ENCODE measurements at regions not wholly inside any gene's neighbourhood (a gene's known extent, or its start where the extent isn't known, plus 50 kb on each side); places are given as distances from the start of the nearest gene placed in this dataset.
"Not testable (repeated sequence)": the region's sequence is repeated elsewhere in the genome, so short reads cannot be mapped to it uniquely, and the experiment has no call there.

- Mint-ChIP-seq H3K27ac (no peak overlapping the region), H3K9me3 (no peaks in the 10 kb centered on the region), H3K4me3 (no peak overlapping the region), H3K27me3 (peaks cover 0 to 2% of the 10 kb centered on the region in 2 donors), H3K36me3 (no peaks in the 10 kb centered on the region), H3K4me1 (no peaks in the 10 kb centered on the region)
- Histone ChIP-seq H3K9me3 (no peaks in the 10 kb centered on the region), H3K27ac (ENCODE audit: low read length) (no peak overlapping the region), H3K4me1 (ENCODE audit: control insufficient read depth in 1 of 2, extremely low read depth in 1 of 2, insufficient read depth in 2 of 2, low read length in 2 of 2) (no peaks in the 10 kb centered on the region), H3K4me3 (ENCODE audit: control insufficient read depth in 1 of 2, extremely low read depth in 1 of 2, low read length in 1 of 2) (no peak overlapping the region), H3K36me3 (ENCODE audit: control insufficient read depth in 2 of 2, extremely low read depth in 1 of 2, insufficient read depth in 1 of 2, low read length in 1 of 2) (no peaks in the 10 kb centered on the region), H3K27me3 (replicated peaks in 1 of 2; ENCODE audit: control insufficient read depth in 2 of 2, extremely low read depth in 1 of 2, insufficient read depth in 2 of 2, low read length in 1 of 2) (no peaks in the 10 kb centered on the region)
- 57% methylated on average over 3 of the region's 4 CpGs for WGBS (ENCODE audit: insufficient coverage)
- ChIA-PET POLR2A (no interaction called here), CTCF (no interaction called here)
- DNase-seq = no peak
- no peak for ATAC-seq (replicated peaks in 1 of 4)
Observed at GRCh38 chr12:114163771-114164170, 197.6 kb upstream of the RBM19 start.

- H3K27me3 Mint-ChIP-seq = peaks cover 0 to 2% of the 10 kb centered on the region in 2 donors
- H3K4me3 ChIP-seq (ENCODE audit: control insufficient read depth in 1 of 2, extremely low read depth in 1 of 2, low read length in 1 of 2) = no peak overlapping the region
- no peaks in the 10 kb centered on the region for H3K36me3 ChIP-seq (ENCODE audit: control insufficient read depth in 2 of 2, extremely low read depth in 1 of 2, insufficient read depth in 1 of 2, low read length in 1 of 2)
- H3K4me1 ChIP-seq (ENCODE audit: control insufficient read depth in 1 of 2, extremely low read depth in 1 of 2, insufficient read depth in 2 of 2, low read length in 2 of 2) = no peaks in the 10 kb centered on the region
- ChIA-PET POLR2A (no interaction called here), CTCF (no interaction called here)
- H3K27ac Mint-ChIP-seq = no peak overlapping the region
- no peaks in the 10 kb centered on the region for H3K9me3 Mint-ChIP-seq
- H3K36me3 Mint-ChIP-seq = no peaks in the 10 kb centered on the region
- DNase-seq (no peak), ATAC-seq (replicated peaks in 1 of 4) (no peak)
- H3K27ac ChIP-seq (ENCODE audit: low read length) = no peak overlapping the region
- H3K4me3 Mint-ChIP-seq = no peak overlapping the region
- no peaks in the 10 kb centered on the region for H3K4me1 Mint-ChIP-seq
- no peaks in the 10 kb centered on the region for H3K27me3 ChIP-seq (replicated peaks in 1 of 2; ENCODE audit: control insufficient read depth in 2 of 2, extremely low read depth in 1 of 2, insufficient read depth in 2 of 2, low read length in 1 of 2)
- WGBS (ENCODE audit: insufficient coverage) = 71% methylated on average over 3 of the region's 3 CpGs
- H3K9me3 ChIP-seq = no peaks in the 10 kb centered on the region
Observed at GRCh38 chr12:114160445-114160844, 194.3 kb upstream of the RBM19 start.

GRCh38 chr12:114152890-114153289 is 186.8 kb upstream of the RBM19 start:
- no peak overlapping the region for H3K4me3 ChIP-seq (ENCODE audit: control insufficient read depth in 1 of 2, extremely low read depth in 1 of 2, low read length in 1 of 2)
- no peaks in the 10 kb centered on the region for H3K9me3 ChIP-seq
- H3K4me3 Mint-ChIP-seq = no peak overlapping the region
- no peak overlapping the region for H3K27ac ChIP-seq (ENCODE audit: low read length)
- no peak for DNase-seq
- H3K27me3 ChIP-seq (replicated peaks in 1 of 2; ENCODE audit: control insufficient read depth in 2 of 2, extremely low read depth in 1 of 2, insufficient read depth in 2 of 2, low read length in 1 of 2) = no peaks in the 10 kb centered on the region
- CTCF ChIA-PET = no interaction called here
- H3K4me1 ChIP-seq (ENCODE audit: control insufficient read depth in 1 of 2, extremely low read depth in 1 of 2, insufficient read depth in 2 of 2, low read length in 2 of 2) = no peaks in the 10 kb centered on the region
- 50% methylated on average over 2 of the region's 4 CpGs for WGBS (ENCODE audit: insufficient coverage)
- H3K36me3 ChIP-seq (ENCODE audit: control insufficient read depth in 2 of 2, extremely low read depth in 1 of 2, insufficient read depth in 1 of 2, low read length in 1 of 2) = no peaks in the 10 kb centered on the region
- ATAC-seq (replicated peaks in 1 of 4) = no peak
- H3K36me3 Mint-ChIP-seq = no peaks in the 10 kb centered on the region
- no peak overlapping the region for H3K27ac Mint-ChIP-seq
- peaks cover 0 to 5% of the 10 kb centered on the region in 2 donors for H3K27me3 Mint-ChIP-seq
- POLR2A ChIA-PET = no interaction called here
- H3K9me3 Mint-ChIP-seq = peaks cover 0 to 3% (median 0%) of the 10 kb centered on the region in 3 donors
- H3K4me1 Mint-ChIP-seq = no peaks in the 10 kb centered on the region

- H3K9me3 Mint-ChIP-seq = peaks cover 0 to 3% (median 0%) of the 10 kb centered on the region in 3 donors
- no peaks in the 10 kb centered on the region for H3K4me1 Mint-ChIP-seq
- H3K27me3 Mint-ChIP-seq = peaks cover 0 to 8% of the 10 kb centered on the region in 2 donors
- Histone ChIP-seq H3K27me3 (replicated peaks in 1 of 2; ENCODE audit: control insufficient read depth in 2 of 2, extremely low read depth in 1 of 2, insufficient read depth in 2 of 2, low read length in 1 of 2) (no peaks in the 10 kb centered on the region), H3K9me3 (no peaks in the 10 kb centered on the region), H3K4me1 (ENCODE audit: control insufficient read depth in 1 of 2, extremely low read depth in 1 of 2, insufficient read depth in 2 of 2, low read length in 2 of 2) (no peaks in the 10 kb centered on the region), H3K4me3 (ENCODE audit: control insufficient read depth in 1 of 2, extremely low read depth in 1 of 2, low read length in 1 of 2) (no peak overlapping the region), H3K36me3 (ENCODE audit: control insufficient read depth in 2 of 2, extremely low read depth in 1 of 2, insufficient read depth in 1 of 2, low read length in 1 of 2) (no peaks in the 10 kb centered on the region), H3K27ac (ENCODE audit: low read length) (no peak overlapping the region)
- no peak overlapping the region for H3K27ac Mint-ChIP-seq
- no CpG with 5 or more reads among the region's 1 CpG for WGBS (ENCODE audit: insufficient coverage)
- DNase-seq = no peak
- ChIA-PET POLR2A (no interaction called here), CTCF (no interaction called here)
- H3K36me3 Mint-ChIP-seq = no peaks in the 10 kb centered on the region
- no peak for ATAC-seq (replicated peaks in 1 of 4)
- H3K4me3 Mint-ChIP-seq = no peak overlapping the region
Observed at GRCh38 chr12:114152066-114152465, 185.9 kb upstream of the RBM19 start.

- H3K9me3 ChIP-seq; H3K4me1 ChIP-seq (ENCODE audit: control insufficient read depth in 1 of 2, extremely low read depth in 1 of 2, insufficient read depth in 2 of 2, low read length in 2 of 2); H3K4me3 ChIP-seq (ENCODE audit: control insufficient read depth in 1 of 2, extremely low read depth in 1 of 2, low read length in 1 of 2); ATAC-seq (replicated peaks in 1 of 4); H3K27me3 Mint-ChIP-seq; H3K27me3 ChIP-seq (replicated peaks in 1 of 2; ENCODE audit: control insufficient read depth in 2 of 2, extremely low read depth in 1 of 2, insufficient read depth in 2 of 2, low read length in 1 of 2); H3K4me3 Mint-ChIP-seq; DNase-seq; CTCF ChIA-PET; H3K9me3 Mint-ChIP-seq; H3K27ac ChIP-seq (ENCODE audit: low read length); H3K27ac Mint-ChIP-seq; POLR2A ChIA-PET; H3K4me1 Mint-ChIP-seq; H3K36me3 Mint-ChIP-seq; H3K36me3 ChIP-seq (ENCODE audit: control insufficient read depth in 2 of 2, extremely low read depth in 1 of 2, insufficient read depth in 1 of 2, low read length in 1 of 2): not testable (repeated sequence)
Observed at GRCh38 chr12:114150584-114150983, 184.5 kb upstream of the RBM19 start.

- Histone ChIP-seq H3K27me3 (replicated peaks in 1 of 2; ENCODE audit: control insufficient read depth in 2 of 2, extremely low read depth in 1 of 2, insufficient read depth in 2 of 2, low read length in 1 of 2) (no peaks in the 10 kb centered on the region), H3K36me3 (ENCODE audit: control insufficient read depth in 2 of 2, extremely low read depth in 1 of 2, insufficient read depth in 1 of 2, low read length in 1 of 2) (no peaks in the 10 kb centered on the region), H3K9me3 (no peaks in the 10 kb centered on the region), H3K4me1 (ENCODE audit: control insufficient read depth in 1 of 2, extremely low read depth in 1 of 2, insufficient read depth in 2 of 2, low read length in 2 of 2) (no peaks in the 10 kb centered on the region), H3K4me3 (ENCODE audit: control insufficient read depth in 1 of 2, extremely low read depth in 1 of 2, low read length in 1 of 2) (no peak overlapping the region), H3K27ac (ENCODE audit: low read length) (no peak overlapping the region)
- DNase-seq (no peak), ATAC-seq (replicated peaks in 1 of 4) (no peak)
- ChIA-PET POLR2A (no interaction called here), CTCF (interaction anchor here in 1 of 2 donors (0.5 kb wide), 1 partner anchor 24 kb away, joined by 3 read pairs; no protein-coding TSS in a partner anchor)
- WGBS (ENCODE audit: insufficient coverage) = 40% methylated on average over 3 of the region's 4 CpGs
- no peak overlapping the region for H3K27ac Mint-ChIP-seq
- peaks cover 0 to 6% of the 10 kb centered on the region in 2 donors for H3K27me3 Mint-ChIP-seq
- H3K9me3 Mint-ChIP-seq = peaks cover 0 to 5% (median 0%) of the 10 kb centered on the region in 3 donors
- no peaks in the 10 kb centered on the region for H3K4me1 Mint-ChIP-seq
- H3K4me3 Mint-ChIP-seq = no peak overlapping the region
- no peaks in the 10 kb centered on the region for H3K36me3 Mint-ChIP-seq
Observed at GRCh38 chr12:114141921-114142564, 175.9 kb upstream of the RBM19 start.

GRCh38 chr12:114140576-114140975 is 174.5 kb upstream of the RBM19 start:
- Mint-ChIP-seq H3K27ac (no peak overlapping the region), H3K4me1 (no peaks in the 10 kb centered on the region), H3K36me3 (no peaks in the 10 kb centered on the region), H3K9me3 (no peaks in the 10 kb centered on the region), H3K27me3 (peaks cover 0 to 4% of the 10 kb centered on the region in 2 donors), H3K4me3 (no peak overlapping the region)
- CTCF ChIA-PET = no interaction called here
- no peak overlapping the region for H3K27ac ChIP-seq (ENCODE audit: low read length)
- ATAC-seq (replicated peaks in 1 of 4) (no peak), DNase-seq (no peak)
- POLR2A ChIA-PET = no interaction called here
- no peaks in the 10 kb centered on the region for H3K36me3 ChIP-seq (ENCODE audit: control insufficient read depth in 2 of 2, extremely low read depth in 1 of 2, insufficient read depth in 1 of 2, low read length in 1 of 2)
- no peak overlapping the region for H3K4me3 ChIP-seq (ENCODE audit: control insufficient read depth in 1 of 2, extremely low read depth in 1 of 2, low read length in 1 of 2)
- H3K27me3 ChIP-seq (replicated peaks in 1 of 2; ENCODE audit: control insufficient read depth in 2 of 2, extremely low read depth in 1 of 2, insufficient read depth in 2 of 2, low read length in 1 of 2) = no peaks in the 10 kb centered on the region
- no peaks in the 10 kb centered on the region for H3K9me3 ChIP-seq
- H3K4me1 ChIP-seq (ENCODE audit: control insufficient read depth in 1 of 2, extremely low read depth in 1 of 2, insufficient read depth in 2 of 2, low read length in 2 of 2) = no peaks in the 10 kb centered on the region

Data from T-cell (primary cell).